HUES64 (cell line): ENCODE measurements at regions not wholly inside any gene's neighbourhood (a gene's known extent, or its start where the extent isn't known, plus 50 kb on each side); places are given as distances from the start of the nearest gene placed in this dataset.

Experiments
- H3K27ac ChIP-seq: 2 replicates; pipeline ENCODE4 v1.7.0; 2013; ENCODE audit warnings: low read depth, low read length, inconsistent platforms
- H3K27me3 ChIP-seq: 2 replicates; pipeline ENCODE4 v1.6.1; 2013; ENCODE audit warnings: mild to moderate bottlenecking, low read length; ENCODE audit not compliant: insufficient read depth
- H3K36me3 ChIP-seq: 2 replicates; pipeline ENCODE4 v1.6.1; 2013; ENCODE audit warnings: mild to moderate bottlenecking, low read length; ENCODE audit not compliant: insufficient read depth
- H3K4me1 ChIP-seq: 2 replicates; pipeline ENCODE4 v1.6.1; 2013; ENCODE audit warnings: mild to moderate bottlenecking, low read length, moderate library complexity; ENCODE audit not compliant: insufficient read depth
- H3K4me3 ChIP-seq: 2 replicates; pipeline ENCODE4 v1.5.1; 2013; ENCODE audit warnings: mild to moderate bottlenecking, low read length, moderate library complexity
- H3K9ac ChIP-seq: 2 replicates; pipeline ENCODE4 v1.6.1; 2013; ENCODE audit warnings: mild to moderate bottlenecking, low read depth, low read length
- H3K9me3 ChIP-seq: 2 replicates; pipeline ENCODE4 v1.6.1; 2013; ENCODE audit warnings: low read depth, low read length; ENCODE audit not compliant: insufficient read depth
- WGBS: fragments of 150-250, 120-280 bp; methylation state at CpG from one replicate; pipeline ENCODE4 v1.1.7; 2013; ENCODE audit warnings: missing lambda C conversion rate; 5-methylcytosine and 5-hydroxymethylcytosine counted together

DNA sequence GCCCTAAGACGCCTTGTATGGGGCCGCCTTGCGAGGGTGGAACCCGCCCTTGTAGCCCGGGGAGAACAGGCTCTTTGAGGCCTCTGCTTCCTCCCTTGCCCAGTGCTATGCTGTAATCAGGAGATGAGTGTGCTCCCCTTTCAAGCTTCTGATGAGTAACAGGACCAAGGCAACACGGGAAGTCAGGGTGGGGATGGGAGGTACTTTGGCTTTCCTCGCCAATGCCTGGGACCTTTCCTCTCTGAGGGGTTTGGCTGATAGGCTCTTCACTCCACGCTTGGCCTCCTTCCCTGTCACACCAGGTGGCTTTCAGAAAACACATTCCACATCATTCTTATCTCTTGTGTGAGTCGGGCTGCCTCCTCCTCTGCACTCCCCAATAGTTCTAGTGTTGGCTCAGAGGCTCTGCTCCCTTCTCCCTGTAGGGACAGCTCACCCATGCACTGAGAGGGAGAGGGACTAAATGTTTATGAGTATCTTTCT lies 223.7 kb upstream of the TRIB2 start:
- H3K27me3 ChIP-seq = no peaks in the 10 kb centered on the region
- H3K36me3 ChIP-seq = no peaks in the 10 kb centered on the region
- H3K4me1 ChIP-seq = no peaks in the 10 kb centered on the region
- no peak overlapping the region for H3K9ac ChIP-seq
- no peak overlapping the region for H3K27ac ChIP-seq
- no peak overlapping the region for H3K4me3 ChIP-seq
- H3K9me3 ChIP-seq = no peaks in the 10 kb centered on the region
- WGBS = 78% methylated on average over 9 of the region's 9 CpGs

DNA sequence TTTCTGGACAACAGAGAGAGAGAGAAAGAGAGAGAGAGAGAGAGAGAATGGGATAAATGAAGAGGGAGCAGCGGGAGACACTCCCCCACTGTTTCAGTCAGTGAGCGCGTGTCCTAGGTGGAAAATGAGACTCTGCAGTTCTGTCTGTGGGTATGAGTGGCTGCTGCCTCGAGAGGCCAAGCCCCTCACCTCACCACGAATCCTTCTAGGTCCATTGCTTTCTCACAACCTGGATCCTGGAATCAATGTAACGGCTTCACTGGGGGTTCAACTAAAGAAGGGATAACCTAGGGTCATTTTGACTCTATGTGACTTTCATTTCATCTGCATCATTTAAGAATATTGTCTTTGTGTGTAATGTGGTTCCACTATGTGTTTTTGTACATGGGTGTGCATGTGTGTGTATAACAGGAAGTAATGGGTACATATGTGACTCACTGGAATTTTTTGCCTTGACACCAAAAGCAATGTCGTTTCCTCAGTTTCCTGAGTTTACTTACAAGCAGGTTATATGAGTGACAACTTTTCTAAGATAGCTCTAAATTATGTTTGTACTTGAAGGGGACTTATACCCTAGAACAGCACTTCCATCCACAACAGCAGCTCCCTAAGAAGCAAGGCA lies 221.4 kb upstream of the TRIB2 start:
- Histone ChIP-seq H3K4me1 (no peaks in the 10 kb centered on the region), H3K4me3 (no peak overlapping the region), H3K9ac (no peak overlapping the region), H3K36me3 (no peaks in the 10 kb centered on the region), H3K27me3 (no peaks in the 10 kb centered on the region), H3K9me3 (no peaks in the 10 kb centered on the region), H3K27ac (no peak overlapping the region)
- WGBS = 96% methylated on average over 7 of the region's 7 CpGs

GRCh38 chr2:12498286-12498685 lies 218.4 kb upstream of the TRIB2 start:
- H3K27ac ChIP-seq = no peak overlapping the region
- 91% methylated on average over 1 of the region's 3 CpGs for WGBS

GRCh38 chr2:12498704-12499103 lies 218.0 kb upstream of the TRIB2 start:
- H3K4me3 ChIP-seq = no peak overlapping the region
- H3K27me3 ChIP-seq = no peaks in the 10 kb centered on the region
- H3K9me3 ChIP-seq = no peaks in the 10 kb centered on the region
- no peak overlapping the region for H3K27ac ChIP-seq
- WGBS = 91% methylated on average over 1 of the region's 1 CpG
- H3K36me3 ChIP-seq = no peaks in the 10 kb centered on the region
- H3K4me1 ChIP-seq = no peaks in the 10 kb centered on the region
- H3K9ac ChIP-seq = no peak overlapping the region

More at GRCh38 chr2:12498286-12498685, 218.4 kb upstream of the TRIB2 start:
- Histone ChIP-seq H3K4me1 (no peaks in the 10 kb centered on the region), H3K9me3 (no peaks in the 10 kb centered on the region), H3K9ac (no peak overlapping the region), H3K27me3 (no peaks in the 10 kb centered on the region), H3K4me3 (no peak overlapping the region), H3K36me3 (no peaks in the 10 kb centered on the region)

DNA sequence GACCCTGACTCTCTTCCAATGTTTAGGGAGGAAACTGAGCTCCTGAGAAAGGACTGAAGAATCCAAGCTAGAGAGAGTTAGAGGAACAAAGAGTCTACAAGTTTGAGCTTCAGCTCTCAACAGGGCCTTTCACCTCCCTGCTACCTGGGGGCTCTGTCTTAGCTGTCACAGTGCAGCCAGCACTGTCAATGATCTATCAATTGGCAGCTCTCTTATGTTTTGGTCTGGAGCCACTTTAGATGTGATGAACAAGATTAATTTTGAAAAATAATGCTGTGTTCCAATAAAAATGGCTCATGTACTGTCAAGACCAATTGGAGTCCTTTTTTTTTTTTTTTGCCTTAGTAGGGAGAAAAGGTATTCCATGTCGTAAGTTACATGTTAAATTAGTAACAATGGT lies 215.8 kb upstream of the TRIB2 start:
- Histone ChIP-seq H3K4me3 (no peak overlapping the region), H3K36me3 (no peaks in the 10 kb centered on the region), H3K27me3 (no peaks in the 10 kb centered on the region), H3K27ac (no peak overlapping the region), H3K4me1 (no peaks in the 10 kb centered on the region), H3K9ac (no peak overlapping the region), H3K9me3 (no peaks in the 10 kb centered on the region)
- 100% methylated on average over 1 of the region's 1 CpG for WGBS

- no peaks in the 10 kb centered on the region for H3K4me1 ChIP-seq
- H3K9me3 ChIP-seq = no peaks in the 10 kb centered on the region
- H3K27me3 ChIP-seq = no peaks in the 10 kb centered on the region
- no peaks in the 10 kb centered on the region for H3K36me3 ChIP-seq
- H3K4me3 ChIP-seq = no peak overlapping the region
- H3K27ac ChIP-seq = no peak overlapping the region
- WGBS = 78% methylated on average over 4 of the region's 4 CpGs
- no peak overlapping the region for H3K9ac ChIP-seq
Measured at GRCh38 chr2:12501469-12502158, 215.1 kb upstream of the TRIB2 start.

DNA sequence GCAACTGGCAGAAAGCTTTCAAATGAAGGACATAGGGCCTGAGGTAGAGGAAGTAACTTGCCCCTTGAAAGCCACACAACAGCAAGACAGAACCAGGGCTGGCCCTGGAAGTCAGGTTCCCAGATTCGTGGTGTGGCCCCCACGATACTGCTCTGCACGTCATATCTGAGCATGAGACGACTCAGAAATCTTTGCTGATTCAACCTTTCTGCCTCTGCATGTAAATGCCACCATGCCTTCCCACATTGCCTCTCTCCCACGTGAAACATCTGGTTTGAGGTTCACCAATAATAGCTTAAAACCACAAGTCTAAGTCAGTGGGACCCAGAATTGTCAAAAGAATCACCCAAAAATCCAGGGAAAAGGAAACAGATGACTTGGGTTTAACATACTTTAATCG lies 214.0 kb upstream of the TRIB2 start:
- no peaks in the 10 kb centered on the region for H3K36me3 ChIP-seq
- H3K9ac ChIP-seq = no peak overlapping the region
- H3K9me3 ChIP-seq = no peaks in the 10 kb centered on the region
- WGBS = 95% methylated on average over 6 of the region's 6 CpGs
- no peaks in the 10 kb centered on the region for H3K4me1 ChIP-seq
- no peaks in the 10 kb centered on the region for H3K27me3 ChIP-seq
- no peak overlapping the region for H3K4me3 ChIP-seq
- H3K27ac ChIP-seq = no peak overlapping the region

DNA sequence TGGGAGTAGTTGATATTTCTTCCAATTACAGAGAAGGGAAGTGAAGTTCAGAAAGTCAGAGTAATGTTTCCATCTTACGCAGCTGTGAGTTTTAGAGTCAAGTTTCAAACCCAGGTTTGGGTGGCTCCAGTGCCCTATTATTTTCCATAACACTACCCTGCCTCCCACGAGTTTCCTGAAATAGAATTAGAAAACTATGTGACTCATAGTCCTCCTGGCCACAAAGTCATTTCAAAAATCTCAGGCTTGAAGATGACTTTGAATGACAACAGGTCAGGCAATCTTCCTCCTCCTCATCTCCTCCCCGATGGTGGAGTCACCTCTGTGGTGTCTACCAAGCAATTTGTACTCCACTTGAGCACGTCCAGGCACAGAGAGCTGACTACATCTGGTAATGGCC lies 212.3 kb upstream of the TRIB2 start:
- no peak overlapping the region for H3K27ac ChIP-seq
- H3K27me3 ChIP-seq = no peaks in the 10 kb centered on the region
- H3K4me1 ChIP-seq = no peaks in the 10 kb centered on the region
- no peak overlapping the region for H3K4me3 ChIP-seq
- no peaks in the 10 kb centered on the region for H3K36me3 ChIP-seq
- no peak overlapping the region for H3K9ac ChIP-seq
- H3K9me3 ChIP-seq = no peaks in the 10 kb centered on the region
- 81% methylated on average over 4 of the region's 4 CpGs for WGBS

DNA sequence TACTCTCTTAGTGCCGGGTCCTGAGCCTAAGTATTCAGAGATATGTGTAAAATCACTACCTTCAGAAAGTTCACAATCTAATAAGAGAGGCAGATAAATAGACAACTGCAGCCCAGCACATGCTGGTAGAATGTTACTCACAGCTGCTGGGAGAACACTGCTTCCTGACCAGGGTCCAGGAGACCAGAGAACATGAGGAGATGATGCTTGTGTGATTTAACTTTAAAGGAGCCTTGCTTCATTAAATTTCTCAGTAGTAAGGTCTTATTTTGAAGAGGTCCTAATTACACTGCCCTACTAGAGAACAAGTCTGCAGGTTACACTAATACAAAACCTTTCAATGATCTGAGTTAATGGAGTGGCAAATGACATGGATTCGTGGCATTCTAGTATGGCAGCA lies 209.9 kb upstream of the TRIB2 start:
- Histone ChIP-seq H3K4me1 (no peaks in the 10 kb centered on the region), H3K27ac (no peak overlapping the region), H3K4me3 (no peak overlapping the region), H3K9me3 (no peaks in the 10 kb centered on the region), H3K9ac (no peak overlapping the region), H3K36me3 (no peaks in the 10 kb centered on the region), H3K27me3 (no peaks in the 10 kb centered on the region)
- WGBS = 100% methylated on average over 2 of the region's 2 CpGs

GRCh38 chr2:12507295-12507694 lies 209.4 kb upstream of the TRIB2 start:
- Histone ChIP-seq H3K4me1 (no peaks in the 10 kb centered on the region), H3K36me3 (no peaks in the 10 kb centered on the region), H3K27ac (no peak overlapping the region), H3K4me3 (no peak overlapping the region), H3K27me3 (no peaks in the 10 kb centered on the region), H3K9ac (no peak overlapping the region), H3K9me3 (no peaks in the 10 kb centered on the region)
- WGBS = 92% methylated on average over 7 of the region's 7 CpGs

GRCh38 chr2:12510070-12510469 lies 206.7 kb upstream of the TRIB2 start:
- H3K4me3 ChIP-seq = no peak overlapping the region
- H3K36me3 ChIP-seq = no peaks in the 10 kb centered on the region
- H3K27ac ChIP-seq = no peak overlapping the region
- H3K9ac ChIP-seq = no peak overlapping the region
- no peaks in the 10 kb centered on the region for H3K9me3 ChIP-seq
- no peaks in the 10 kb centered on the region for H3K27me3 ChIP-seq
- H3K4me1 ChIP-seq = no peaks in the 10 kb centered on the region
